GM21528 (cell line): ENCODE measurements at regions not wholly inside any gene's neighbourhood (a gene's known extent, or its start where the extent isn't known, plus 50 kb on each side); places are given as distances from the start of the nearest gene placed in this dataset.

Experiments used
- ATAC-seq: cut with Tn5 transposase; IDR thresholded peaks from one replicate; pipeline ENCODE4 v1.9.1; 2021; ENCODE audit warnings: mild to moderate bottlenecking, moderate library complexity; ENCODE audit not compliant: unreplicated experiment, low FRiP score

DNA sequence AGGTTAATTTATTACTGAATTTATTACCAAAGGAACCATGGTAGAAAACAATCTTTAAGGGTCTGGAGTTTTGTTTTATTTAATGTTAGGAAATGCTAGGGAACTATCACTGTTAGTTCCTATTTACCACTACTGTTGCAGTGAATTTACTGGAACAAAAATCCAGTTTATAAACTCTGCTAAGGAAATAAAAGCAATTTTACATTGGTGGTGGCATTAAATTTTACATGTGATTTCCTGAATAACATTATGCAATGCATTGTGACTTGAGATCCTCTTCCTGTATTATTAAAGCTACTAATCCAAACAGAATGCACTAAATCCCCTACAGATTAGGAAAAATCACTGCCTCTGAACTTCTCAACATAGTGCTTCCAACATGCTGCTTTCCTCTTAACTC lies 599.5 kb upstream of the PTGER4 start:
- no peak for ATAC-seq

DNA sequence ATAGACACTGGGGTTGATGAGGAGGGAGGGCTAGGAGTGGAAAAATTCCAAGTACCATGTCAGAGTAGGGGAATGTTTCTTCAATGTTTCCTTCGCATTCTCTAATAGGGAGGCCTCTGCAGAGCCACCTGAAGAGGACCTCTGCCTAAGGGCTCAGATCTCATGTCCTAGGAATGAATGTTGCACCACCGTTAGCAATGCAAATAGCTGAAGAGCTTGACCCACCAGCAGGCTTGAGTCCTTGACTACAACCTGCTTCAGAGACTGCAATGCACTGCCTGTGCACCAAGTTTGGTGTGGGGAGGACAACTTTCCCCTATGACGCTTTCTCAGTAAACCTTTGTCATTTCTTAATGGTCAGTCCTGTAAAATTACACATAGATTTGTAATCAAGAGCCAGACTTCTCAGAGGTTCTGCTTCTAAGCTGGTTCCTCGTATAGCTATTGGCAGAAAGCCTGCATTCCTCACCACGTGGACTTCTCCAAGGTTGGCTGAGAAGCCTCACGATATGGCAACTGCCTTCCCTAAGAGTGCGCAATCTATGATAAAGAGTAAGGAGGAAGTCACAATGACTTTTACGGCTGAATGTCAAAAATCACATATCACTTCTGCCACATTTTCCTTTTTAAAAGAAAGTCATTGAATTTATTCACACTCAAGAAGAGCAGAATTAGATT lies 600.7 kb upstream of the PTGER4 start:
- ATAC-seq = no peak

DNA sequence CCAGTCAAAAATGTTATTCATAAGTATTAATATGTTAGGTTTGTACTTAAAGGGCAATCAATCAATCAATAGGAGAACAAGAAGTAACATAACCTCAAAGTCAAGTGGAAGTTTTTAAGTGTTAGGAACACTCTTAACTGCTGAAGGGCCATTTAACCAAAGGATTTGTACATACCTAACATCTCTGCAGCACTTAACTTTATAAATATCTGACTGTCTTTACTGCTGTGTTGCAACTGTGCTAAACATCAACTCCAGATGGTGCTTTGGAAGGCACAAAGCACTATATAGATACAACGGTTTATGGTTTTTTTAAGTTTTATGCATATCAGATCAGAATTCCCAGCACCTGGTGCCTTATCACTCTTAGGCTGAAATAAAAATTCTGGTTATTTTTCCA lies 604.9 kb upstream of the PTGER4 start:
- no peak for ATAC-seq

DNA sequence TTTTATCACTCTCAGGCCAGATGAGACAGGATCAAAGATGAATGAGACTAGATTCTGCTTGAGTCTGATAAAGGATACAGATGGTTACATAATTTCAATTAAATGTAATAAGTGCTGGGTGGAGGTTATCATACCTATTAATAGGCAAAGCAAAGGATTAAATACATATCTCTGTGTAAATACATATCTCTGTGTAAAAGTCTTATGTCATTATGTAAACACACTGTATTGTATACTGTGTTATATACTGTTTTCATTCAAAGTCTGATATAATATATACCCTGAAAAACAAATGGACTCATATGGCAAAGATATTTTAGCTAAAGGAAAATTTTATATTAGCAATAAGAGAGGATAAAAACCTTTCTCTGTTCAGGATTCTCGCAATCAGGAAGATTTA lies 605.8 kb upstream of the PTGER4 start:
- ATAC-seq = no peak

DNA sequence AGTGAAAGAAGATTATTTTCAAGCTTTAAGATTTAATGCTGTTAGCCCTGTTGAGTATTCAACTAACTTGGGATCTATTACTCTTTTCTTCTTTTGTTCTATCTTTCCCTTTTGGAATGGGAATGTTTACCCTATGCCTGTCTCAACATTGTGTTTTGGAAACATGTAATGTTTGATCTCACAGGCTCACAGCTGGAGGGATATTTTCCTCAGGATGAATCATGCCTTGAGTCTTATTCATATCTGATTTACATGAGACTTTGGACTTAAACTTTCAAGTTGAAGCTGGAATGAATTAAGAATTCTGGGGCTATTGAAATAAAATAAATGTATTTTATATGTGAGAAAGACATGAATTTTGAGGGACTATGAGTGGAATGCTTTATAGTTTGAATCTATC lies 607.8 kb upstream of the PTGER4 start:
- ATAC-seq = no peak

DNA sequence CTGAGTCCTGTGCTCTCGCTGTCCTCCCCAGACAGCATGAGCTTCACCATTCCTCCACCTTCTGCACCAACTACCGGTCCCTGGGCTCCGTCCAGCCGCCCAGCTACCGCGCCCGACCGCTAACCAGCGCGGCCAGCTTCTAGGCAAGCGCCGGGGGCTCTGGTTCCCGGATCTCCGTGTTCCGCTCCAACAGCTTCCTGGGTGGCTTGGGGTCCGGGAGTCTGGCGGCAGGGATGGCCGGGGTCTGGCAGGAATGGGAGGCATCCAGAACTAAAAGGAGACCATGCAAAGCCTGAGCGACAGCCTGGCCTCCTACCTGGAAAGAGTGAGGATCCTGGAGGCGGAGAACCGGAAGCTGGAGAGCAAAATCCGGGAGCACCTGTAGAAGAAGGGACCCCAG lies 613.1 kb upstream of the PTGER4 start:
- ATAC-seq = no peak

DNA sequence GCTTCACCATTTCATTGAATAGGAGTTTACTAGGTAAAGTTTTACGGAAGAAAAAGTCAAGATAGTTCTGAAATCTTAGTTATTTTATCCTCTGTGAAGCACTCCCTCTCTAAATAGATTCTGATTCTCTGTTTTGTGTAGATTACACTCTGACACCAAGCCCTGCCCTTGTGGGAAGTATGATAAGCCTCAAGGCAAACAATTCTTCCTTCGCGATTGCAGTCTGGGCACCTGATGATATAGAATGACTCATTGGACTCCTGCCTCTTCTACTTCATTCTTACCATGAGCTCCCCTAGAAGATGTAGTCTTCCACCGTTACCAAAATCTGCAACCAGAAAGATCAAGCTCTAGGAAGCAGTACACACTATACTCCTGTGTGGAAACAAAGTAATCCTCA lies 626.9 kb upstream of the PTGER4 start:
- no peak for ATAC-seq

DNA sequence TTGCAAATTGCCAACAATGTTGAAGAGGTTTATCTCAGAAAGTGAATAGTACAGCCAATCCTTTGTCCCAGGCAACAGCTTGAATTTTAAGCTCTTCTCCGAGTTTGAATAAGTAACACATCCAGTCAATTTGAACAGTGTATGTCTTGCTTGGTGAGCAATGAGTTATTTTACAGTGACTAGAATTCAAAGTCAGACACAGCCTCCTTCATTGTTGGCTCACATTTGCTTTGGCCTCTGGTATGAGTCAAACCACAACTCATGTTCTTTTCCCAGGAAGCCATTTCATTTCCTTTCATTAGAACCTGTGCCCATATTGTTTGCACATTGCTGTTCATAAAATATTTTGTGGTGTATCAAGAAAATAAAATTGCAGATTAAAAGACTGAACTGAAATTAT lies 622.0 kb upstream of the DAB2 start:
- ATAC-seq = no peak

DNA sequence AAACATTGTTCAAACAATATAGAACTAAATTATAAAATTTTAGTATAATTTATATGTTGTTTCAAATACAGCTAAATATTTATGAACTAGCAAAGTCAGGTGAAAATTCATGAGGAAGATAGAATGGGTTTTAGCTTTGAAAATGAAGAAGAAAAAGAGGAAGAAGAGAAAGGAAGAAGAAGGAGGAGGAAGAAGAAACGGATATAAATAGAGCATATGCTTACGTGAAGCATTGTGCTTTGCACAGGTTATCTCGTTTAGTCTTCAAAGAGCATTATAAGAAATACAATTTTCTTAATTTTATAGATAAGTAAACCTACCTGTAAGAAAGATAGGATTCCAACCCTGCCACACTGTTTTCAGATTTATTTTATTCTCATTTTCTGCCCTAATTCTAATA lies 620.6 kb upstream of the DAB2 start:
- ATAC-seq = no peak

DNA sequence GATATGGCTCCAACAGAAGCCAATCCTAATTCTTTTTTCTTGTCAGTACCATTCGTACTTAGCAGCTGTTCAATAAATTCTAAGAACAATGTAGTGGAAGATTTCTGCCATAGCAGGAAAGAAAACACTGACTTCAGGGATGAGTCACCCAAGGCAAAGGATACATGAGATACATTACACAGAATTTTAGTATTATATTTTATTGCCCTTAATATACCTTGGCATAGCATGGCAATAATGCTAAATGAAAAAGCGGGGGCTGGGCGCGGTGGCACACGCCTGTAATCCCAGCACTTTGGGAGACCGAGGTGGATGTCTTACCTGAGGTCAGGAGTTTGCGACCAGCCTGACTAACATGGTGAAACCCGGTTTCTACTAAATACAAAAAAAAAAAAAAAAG lies 619.1 kb upstream of the DAB2 start:
- ATAC-seq = no peak

DNA sequence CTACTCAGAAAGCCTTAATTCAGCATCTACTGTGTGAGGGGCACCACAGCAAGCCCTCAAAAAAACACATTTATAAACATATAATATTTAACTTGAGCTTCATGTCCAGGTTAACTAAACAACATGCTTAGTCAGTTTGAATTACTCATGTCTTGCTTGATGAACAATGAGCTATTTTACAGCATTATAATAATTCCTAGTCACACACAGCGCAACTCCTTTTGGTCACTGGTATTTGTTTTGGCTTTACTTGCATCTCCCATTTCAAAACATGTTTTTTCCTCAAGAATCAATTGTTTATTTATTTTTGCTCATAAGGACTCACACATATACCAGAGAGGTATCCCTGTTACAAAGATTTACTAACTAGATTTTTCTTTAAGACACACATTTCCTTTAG lies 616.7 kb upstream of the DAB2 start:
- no peak for ATAC-seq

DNA sequence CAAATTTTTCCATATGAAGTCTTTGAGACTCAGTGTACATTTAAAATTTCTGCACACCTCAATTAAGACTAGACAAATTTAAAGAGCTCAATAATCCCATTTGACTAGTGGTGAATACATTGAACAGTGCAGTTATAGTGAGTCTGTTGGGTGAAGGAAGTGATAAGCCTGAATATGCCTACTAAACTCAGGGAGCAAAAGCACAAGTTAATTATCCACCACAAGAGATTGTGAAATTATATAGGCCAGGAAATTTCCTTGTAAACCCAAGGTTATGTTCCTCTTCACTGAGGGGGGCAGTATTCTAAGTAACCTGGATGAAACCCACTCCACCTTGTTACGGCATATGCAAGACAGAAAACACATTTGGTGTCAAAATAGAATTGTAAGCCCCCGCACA lies 612.9 kb upstream of the DAB2 start:
- ATAC-seq = no peak

DNA sequence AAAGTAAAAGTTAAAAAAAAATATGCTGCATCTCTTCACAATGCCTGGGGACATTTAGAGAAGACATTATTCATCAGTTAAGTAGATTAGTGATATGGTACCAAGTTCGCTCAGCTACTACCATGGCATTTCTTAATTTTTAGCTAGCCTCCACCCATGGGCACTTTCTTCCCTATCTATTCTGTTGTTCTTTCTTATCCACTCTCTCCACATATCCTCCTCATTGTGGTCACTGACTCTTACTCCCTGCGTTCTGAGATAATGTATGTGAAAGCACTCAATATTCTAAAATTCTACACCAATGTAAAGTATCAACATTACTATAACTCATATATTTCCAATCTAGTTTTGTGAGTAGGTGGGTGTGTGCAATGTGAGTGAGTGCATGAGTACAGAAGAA lies 609.7 kb upstream of the DAB2 start:
- no peak for ATAC-seq

DNA sequence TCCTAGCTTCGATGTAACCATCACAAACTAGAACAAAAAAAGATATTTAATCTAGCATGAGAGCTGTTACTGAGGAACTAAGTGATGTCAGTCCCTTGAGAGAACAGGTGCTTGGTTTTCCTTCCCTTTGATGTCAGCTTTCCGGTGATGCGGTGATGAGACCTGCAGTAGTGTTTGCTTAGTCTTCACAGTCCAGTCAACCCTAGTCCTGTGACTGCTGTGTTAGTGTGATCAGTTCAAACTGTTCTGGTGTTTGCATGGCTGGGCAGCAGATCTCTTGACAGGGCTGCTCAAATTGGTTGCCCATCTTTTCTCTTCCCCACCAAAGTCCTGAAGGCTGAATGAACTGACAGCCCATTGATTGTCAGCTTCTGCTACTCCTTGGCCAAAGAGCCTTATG lies 608.6 kb upstream of the DAB2 start:
- ATAC-seq = no peak

DNA sequence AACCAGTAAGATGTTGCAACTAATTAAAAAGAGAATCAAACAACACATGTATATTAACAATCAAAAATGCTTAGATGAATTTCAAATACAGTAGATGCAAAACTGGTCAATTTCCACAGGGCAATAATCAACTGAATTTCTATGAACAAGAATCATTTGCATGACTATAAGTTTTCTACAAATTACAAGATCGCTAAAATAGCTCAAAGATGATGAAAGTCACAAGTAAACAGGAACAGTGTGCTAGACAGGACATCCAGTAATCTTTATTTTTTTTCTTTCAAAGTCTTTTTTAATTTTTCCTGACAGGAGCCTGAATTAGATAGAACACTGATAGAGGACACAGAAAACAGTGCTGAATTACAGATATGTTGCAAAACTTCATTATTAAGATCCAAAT lies 608.2 kb upstream of the DAB2 start:
- ATAC-seq = no peak

DNA sequence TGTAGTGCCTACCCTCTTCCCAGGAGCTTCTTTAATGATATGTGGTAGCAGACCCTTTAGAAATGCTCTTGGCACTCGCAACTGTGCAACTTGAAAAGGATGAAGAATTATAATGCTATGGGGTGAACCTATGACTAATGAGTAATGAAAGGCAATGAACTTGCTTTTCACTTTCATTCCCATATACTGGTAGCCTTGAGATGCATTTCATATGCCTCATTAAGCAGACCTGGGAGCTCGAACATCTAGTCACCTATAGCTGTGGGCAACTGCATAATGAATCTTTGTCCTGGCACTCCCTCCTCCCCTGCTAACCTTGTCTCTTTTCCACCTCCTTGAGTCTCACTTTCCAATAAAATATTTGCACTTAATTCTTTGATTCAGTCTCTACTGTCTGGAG lies 605.9 kb upstream of the DAB2 start:
- no peak for ATAC-seq

DNA sequence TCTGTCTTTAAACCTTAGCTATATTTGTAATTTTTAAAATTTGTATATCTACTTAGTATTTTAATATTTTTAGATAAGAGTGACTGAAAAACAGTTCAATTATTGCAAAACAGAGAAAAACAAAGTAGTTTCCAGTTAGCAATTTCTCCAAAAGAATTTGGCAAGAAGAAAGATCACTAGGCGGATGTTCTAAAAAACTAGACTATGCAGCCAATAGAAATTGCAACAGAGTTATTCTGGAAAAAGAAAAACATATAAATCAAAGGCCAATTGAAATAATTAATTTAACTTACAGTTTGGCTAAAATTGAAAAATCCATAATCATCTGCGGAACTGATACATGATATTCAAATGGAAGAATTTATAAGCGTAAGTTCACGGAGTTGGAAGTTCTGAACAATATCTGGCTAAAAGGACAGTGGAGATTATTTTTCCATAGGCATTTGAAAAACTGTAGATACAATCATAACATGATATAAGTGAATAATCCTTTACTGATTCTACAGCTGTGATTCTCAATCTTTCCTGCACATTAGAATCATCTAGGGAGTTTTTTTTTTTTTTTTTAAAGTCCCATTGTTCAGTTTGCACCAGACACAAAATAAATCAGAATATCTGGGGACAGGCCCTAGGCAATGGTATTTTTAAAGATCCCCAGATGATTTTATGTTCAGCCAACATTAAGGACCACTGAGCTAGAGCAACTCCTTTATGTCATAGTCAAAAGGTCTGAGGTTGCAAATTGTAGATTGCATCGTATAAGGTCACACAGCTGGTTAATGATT lies 605.1 kb upstream of the DAB2 start:
- ATAC-seq = no peak

DNA sequence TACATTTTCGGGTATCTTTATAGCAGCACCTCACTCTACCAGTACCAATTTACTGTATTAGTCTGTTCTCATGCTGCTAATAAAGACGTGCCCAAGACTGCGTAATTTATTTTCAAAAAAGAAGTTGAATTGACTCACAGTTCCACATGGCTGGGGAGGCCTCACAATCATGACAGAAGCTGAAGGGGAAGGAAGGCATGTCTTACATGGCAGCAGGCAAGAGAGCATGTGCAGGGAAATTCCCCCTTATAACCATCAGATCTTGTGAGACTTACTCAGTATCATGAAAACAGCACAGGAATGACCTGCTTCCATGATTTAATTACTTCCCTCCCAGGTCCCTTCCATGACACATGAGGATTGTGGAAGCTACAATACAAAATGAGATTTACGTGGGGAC lies 602.6 kb upstream of the DAB2 start:
- no peak for ATAC-seq

DNA sequence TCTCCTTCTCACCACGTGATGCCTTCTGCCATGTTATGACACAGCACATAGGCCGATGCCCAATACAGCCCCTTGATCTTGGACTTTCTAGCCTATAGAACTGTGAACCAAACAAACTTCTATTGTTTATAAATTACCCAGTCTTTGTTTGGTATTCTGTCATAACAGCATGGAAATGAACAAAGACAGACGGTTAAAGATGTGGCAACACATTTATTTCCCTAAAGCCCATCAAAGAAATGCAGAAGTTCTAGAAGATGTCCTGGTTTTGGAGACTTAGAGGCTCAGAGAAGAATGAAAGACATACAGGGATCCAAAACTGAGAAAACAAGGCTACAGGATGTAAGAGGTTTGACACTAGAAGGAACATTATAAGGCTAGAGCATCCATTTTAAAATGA lies 600.8 kb upstream of the DAB2 start:
- ATAC-seq = no peak

DNA sequence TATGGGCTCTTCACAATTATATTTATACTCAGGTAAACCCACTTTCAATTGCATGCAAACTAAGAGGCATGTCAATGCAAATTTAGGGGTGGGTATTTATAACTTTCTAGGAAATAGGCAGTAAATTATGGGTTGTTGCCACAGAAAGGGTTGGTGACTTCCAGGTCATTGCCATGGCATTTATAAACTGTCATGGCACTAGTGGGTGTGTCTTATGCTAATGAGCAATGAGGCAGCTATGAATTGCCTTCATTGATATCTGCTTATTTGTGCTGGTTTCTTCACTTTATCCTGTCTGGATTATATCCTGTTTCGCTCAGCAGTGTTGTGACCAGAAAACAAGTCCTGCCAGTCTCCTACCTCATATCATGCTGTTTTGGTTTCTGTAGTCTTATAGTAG lies 597.3 kb upstream of the DAB2 start:
- no peak for ATAC-seq

DNA sequence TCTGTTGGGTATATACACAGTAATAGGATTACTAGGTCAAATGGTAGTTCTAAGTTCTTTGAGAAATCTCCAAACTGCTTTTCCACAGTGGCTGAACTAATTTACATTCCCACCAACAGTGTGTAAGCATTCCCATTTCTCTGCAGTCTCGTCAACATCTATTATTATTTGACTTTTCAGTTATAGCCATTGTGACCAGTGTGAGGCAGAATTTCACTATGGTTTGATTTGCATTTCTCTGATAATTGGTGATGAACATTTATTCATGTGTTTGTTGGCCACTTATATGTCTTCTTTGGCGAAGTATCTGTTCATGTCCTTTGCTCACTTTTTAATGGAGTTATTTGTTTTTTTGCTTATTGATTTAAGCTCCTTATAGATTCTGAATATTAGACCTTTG lies 596.2 kb upstream of the DAB2 start:
- ATAC-seq = no peak

DNA sequence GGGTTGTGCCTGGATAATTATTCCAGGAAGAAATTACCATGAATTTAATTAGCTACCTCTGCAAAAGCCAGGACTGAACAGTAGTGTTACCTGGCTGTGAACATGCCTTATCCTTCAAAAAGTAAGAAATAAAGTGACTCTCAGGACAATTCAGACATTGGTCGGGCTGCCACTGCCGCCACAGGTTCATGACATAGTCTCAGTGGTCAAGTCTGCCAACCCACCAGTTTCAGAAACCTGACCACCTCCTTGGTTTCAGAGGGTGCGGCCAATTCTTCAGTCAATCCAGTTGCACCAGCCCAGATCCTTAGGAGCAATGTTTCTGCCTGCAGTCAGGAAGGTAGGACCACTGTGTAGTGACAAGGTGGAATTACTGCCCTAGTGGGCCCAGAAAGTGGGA lies 593.1 kb upstream of the DAB2 start:
- no peak for ATAC-seq
